ENCODE measurements at regions not wholly inside any gene's neighbourhood (a gene's known extent, or its start where the extent isn't known, plus 50 kb on each side); places are given as distances from the start of the nearest gene placed in this dataset.
A peak's percentile ranks its signal among the peaks of the same experiment; 100 is the strongest.

DNA sequence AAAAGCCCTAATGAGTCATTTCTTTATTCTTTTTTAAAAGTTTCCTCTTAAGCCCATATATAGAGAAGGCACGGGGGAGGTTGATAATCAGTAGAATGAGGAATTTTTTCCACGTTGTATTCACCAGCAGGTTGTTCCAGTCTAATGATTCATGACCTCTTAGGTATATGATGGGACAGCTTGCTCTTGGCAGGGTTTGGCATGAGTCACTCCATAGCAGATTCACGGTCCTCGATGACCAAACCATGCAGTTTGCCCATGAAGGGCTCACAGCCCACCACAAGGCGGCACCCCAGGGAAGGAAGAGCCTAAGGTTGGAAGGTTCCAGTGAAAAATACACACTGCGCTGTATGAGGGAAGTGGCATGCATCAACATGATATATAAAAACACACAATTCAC, 623.8 kb upstream of the DIPK2B start:
- DNase-seq (ENCODE audit: low read depth, low spot score), result peak; percentile 84
- in situ Hi-C loops (cut with HindIII; ENCODE audit: low pct_unique_long_range_greater_than_20kb, low sequenced_read_pairs), result no loop called here
- H3K4me3 ChIP-seq (ENCODE audit: low read depth in 2 of 2, low read length in 2 of 2), result no peak overlapping the region
- H3K27me3 ChIP-seq (ENCODE audit: control insufficient read depth, insufficient read depth, low read length), result no peaks in the 10 kb centered on the region
- intact Hi-C loops (cut with micrococcal nuclease; ENCODE audit: unreplicated experiment), result loop anchor here (10.0 kb wide), 1 partner anchor 550 kb away; no protein-coding TSS in a partner anchor
- TF ChIP-seq, protein P1, sequence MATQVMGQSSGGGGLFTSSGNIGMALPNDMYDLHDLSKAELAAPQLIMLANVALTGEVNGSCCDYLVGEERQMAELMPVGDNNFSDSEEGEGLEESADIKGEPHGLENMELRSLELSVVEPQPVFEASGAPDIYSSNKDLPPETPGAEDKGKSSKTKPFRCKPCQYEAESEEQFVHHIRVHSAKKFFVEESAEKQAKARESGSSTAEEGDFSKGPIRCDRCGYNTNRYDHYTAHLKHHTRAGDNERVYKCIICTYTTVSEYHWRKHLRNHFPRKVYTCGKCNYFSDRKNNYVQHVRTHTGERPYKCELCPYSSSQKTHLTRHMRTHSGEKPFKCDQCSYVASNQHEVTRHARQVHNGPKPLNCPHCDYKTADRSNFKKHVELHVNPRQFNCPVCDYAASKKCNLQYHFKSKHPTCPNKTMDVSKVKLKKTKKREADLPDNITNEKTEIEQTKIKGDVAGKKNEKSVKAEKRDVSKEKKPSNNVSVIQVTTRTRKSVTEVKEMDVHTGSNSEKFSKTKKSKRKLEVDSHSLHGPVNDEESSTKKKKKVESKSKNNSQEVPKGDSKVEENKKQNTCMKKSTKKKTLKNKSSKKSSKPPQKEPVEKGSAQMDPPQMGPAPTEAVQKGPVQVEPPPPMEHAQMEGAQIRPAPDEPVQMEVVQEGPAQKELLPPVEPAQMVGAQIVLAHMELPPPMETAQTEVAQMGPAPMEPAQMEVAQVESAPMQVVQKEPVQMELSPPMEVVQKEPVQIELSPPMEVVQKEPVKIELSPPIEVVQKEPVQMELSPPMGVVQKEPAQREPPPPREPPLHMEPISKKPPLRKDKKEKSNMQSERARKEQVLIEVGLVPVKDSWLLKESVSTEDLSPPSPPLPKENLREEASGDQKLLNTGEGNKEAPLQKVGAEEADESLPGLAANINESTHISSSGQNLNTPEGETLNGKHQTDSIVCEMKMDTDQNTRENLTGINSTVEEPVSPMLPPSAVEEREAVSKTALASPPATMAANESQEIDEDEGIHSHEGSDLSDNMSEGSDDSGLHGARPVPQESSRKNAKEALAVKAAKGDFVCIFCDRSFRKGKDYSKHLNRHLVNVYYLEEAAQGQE (IDR thresholded peaks at IDR 0.05; ENCODE audit: insufficient read depth in 1 of 2, low read depth in 2 of 2, low read length in 1 of 2), result no peak
- TF ChIP-seq, protein P2, sequence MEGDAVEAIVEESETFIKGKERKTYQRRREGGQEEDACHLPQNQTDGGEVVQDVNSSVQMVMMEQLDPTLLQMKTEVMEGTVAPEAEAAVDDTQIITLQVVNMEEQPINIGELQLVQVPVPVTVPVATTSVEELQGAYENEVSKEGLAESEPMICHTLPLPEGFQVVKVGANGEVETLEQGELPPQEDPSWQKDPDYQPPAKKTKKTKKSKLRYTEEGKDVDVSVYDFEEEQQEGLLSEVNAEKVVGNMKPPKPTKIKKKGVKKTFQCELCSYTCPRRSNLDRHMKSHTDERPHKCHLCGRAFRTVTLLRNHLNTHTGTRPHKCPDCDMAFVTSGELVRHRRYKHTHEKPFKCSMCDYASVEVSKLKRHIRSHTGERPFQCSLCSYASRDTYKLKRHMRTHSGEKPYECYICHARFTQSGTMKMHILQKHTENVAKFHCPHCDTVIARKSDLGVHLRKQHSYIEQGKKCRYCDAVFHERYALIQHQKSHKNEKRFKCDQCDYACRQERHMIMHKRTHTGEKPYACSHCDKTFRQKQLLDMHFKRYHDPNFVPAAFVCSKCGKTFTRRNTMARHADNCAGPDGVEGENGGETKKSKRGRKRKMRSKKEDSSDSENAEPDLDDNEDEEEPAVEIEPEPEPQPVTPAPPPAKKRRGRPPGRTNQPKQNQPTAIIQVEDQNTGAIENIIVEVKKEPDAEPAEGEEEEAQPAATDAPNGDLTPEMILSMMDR (IDR thresholded peaks at IDR 0.05), result peak; percentile 80
- TF ChIP-seq SIN3A (IDR thresholded peaks at IDR 0.05; ENCODE audit: borderline replicate concordance, insufficient read depth, low read depth, low read length) (no peak), POLR2AphosphoS5 (IDR thresholded peaks at IDR 0.05; ENCODE audit: low read depth, low read length) (peak; percentile 29; the same call in 1 of the 2 replicates), TCF7L2 (IDR thresholded peaks at IDR 0.05; ENCODE audit: low read depth, low read length) (no peak)
- ATAC-seq, result peak; percentile 97
- H3K9me3 ChIP-seq (ENCODE audit: control insufficient read depth, insufficient read depth, low read depth, low read length), result no peaks in the 10 kb centered on the region
- H3K27ac ChIP-seq (ENCODE audit: low read length), result no peak overlapping the region
- ChIA-PET POLR2A (no interaction called here), CTCF (interaction anchor here (0.7 kb wide), 1 partner anchor 177 kb away, joined by 8 read pairs; no protein-coding TSS in a partner anchor)
- peaks cover 9% of the 10 kb centered on the region for H3K4me1 ChIP-seq (ENCODE audit: control insufficient read depth, insufficient read depth, low read length)
- H3K36me3 ChIP-seq (ENCODE audit: control insufficient read depth, insufficient read depth, low read length), result peaks cover 2% of the 10 kb centered on the region; the same call in 1 of the 2 replicates
- no TSS peak for BruUV-seq (replicated peaks)

DNA sequence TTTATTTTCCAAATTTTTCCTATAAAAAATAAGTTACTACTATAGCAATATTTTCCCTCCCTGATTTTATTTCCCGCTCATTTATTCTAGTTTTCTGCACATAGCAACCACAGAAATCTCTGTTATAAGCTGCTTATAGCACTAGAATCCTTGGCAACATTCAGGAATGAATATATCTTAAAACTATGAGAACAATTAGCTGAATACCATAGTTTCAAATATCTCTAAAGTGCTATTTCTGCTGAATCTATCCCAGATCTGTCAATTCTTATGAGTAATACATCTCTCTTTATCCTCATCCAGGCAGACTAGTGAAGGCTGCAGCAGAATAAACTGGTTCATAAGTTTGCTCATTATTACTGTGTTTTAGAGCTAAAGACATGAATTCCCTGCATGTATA, 622.9 kb upstream of the DIPK2B start:
- no TSS peak for BruUV-seq (replicated peaks)
- Histone ChIP-seq H3K4me1 (ENCODE audit: control insufficient read depth, insufficient read depth, low read length) (peaks cover 9% of the 10 kb centered on the region), H3K27ac (ENCODE audit: low read length) (no peak overlapping the region), H3K9me3 (ENCODE audit: control insufficient read depth, insufficient read depth, low read depth, low read length) (no peaks in the 10 kb centered on the region), H3K4me3 (ENCODE audit: low read depth in 2 of 2, low read length in 2 of 2) (no peak overlapping the region), H3K36me3 (ENCODE audit: control insufficient read depth, insufficient read depth, low read length) (peaks cover 2% of the 10 kb centered on the region; the same call in 1 of the 2 replicates), H3K27me3 (ENCODE audit: control insufficient read depth, insufficient read depth, low read length) (no peaks in the 10 kb centered on the region)
- in situ Hi-C loops (cut with HindIII; ENCODE audit: low pct_unique_long_range_greater_than_20kb, low sequenced_read_pairs), result no loop called here
- no peak for DNase-seq (ENCODE audit: low read depth, low spot score)
- intact Hi-C loops (cut with micrococcal nuclease; ENCODE audit: unreplicated experiment), result loop anchor here (10.0 kb wide), 1 partner anchor 551 kb away; no protein-coding TSS in a partner anchor
- TF ChIP-seq, protein P2 (IDR thresholded peaks at IDR 0.05), result no peak
- TF ChIP-seq POLR2AphosphoS5 (IDR thresholded peaks at IDR 0.05; ENCODE audit: low read depth, low read length), result no peak
- no peak for TF ChIP-seq TCF7L2 (IDR thresholded peaks at IDR 0.05; ENCODE audit: low read depth, low read length)
- no peak for TF ChIP-seq SIN3A (IDR thresholded peaks at IDR 0.05; ENCODE audit: borderline replicate concordance, insufficient read depth, low read depth, low read length)
- ATAC-seq, result no peak
- POLR2A ChIA-PET, result interaction anchor here (0.7 kb wide), 1 partner anchor 9 kb away, joined by 3 read pairs; no protein-coding TSS in a partner anchor
- CTCF ChIA-PET, result no interaction called here

All from Panc1 (cell line).